ENCODE measurements at regions not wholly inside any gene's neighbourhood (a gene's known extent, or its start where the extent isn't known, plus 50 kb on each side); places are given as distances from the start of the nearest gene placed in this dataset.

- TF ChIP-seq CTCF (optimal IDR thresholded peaks at IDR 0.05 in 1 of 3, IDR thresholded peaks at IDR 0.05 in 1 of 3, conservative IDR thresholded peaks at IDR 0.05 in 1 of 3; ENCODE audit: extremely low read depth in 1 of 3, insufficient read depth in 2 of 3, low read length in 3 of 3) (no peak), EZH2 (IDR thresholded peaks at IDR 0.05; ENCODE audit: low read length) (no peak)
Observed at GRCh38 chr5:73286896-73287295, 113.9 kb downstream of the TMEM174 start.
